IMR-90 (cell line): ENCODE measurements at regions not wholly inside any gene's neighbourhood (a gene's known extent, or its start where the extent isn't known, plus 50 kb on each side); places are given as distances from the start of the nearest gene placed in this dataset.

Experiments
- CEBPB ChIP-seq: IDR thresholded peaks from 2 replicates; pipeline ENCODE4 v1.6.1; 2012; ENCODE audit warnings: low read depth, low read length, improper control_type of control experiment
- MXI1 ChIP-seq: IDR thresholded peaks from 2 replicates; pipeline ENCODE4 v1.6.1; 2012; ENCODE audit warnings: low read depth, mild to moderate bottlenecking, low read length, moderate library complexity, borderline replicate concordance
- NFE2L2 ChIP-seq: fragments of 150-350 bp; IDR thresholded peaks from 2 replicates; pipeline ENCODE4 v1.6.1; 2016; ENCODE audit warnings: low read depth, mild to moderate bottlenecking, low read length
- POLR2A ChIP-seq: IDR thresholded peaks from 2 replicates; pipeline ENCODE4 v1.6.1; 2012; ENCODE audit warnings: mild to moderate bottlenecking, low read depth, low read length
- RAD21 ChIP-seq: IDR thresholded peaks from 2 replicates; pipeline ENCODE4 v1.6.1; 2012; ENCODE audit warnings: low read length, improper control_type of control experiment
- SMC3 ChIP-seq: fragments of 150-350 bp; IDR thresholded peaks from 2 replicates; pipeline ENCODE4 v1.6.1; 2016; ENCODE audit warnings: low read depth, mild to moderate bottlenecking, antibody characterized with exemption, low read length, moderate library complexity
- TF ChIP-seq, protein P1 (sequence below): conservative IDR thresholded peaks from 2 replicates; pipeline ENCODE4 v1.5.1; 2012; ENCODE audit warnings: mild to moderate bottlenecking, low read depth, low read length, improper control_type of control experiment
- TF ChIP-seq, protein P2 (sequence below): fragments of 150-350 bp; IDR thresholded peaks from 2 replicates; pipeline ENCODE4 v1.6.1; 2016; ENCODE audit warnings: low read depth, mild to moderate bottlenecking, low read length, moderate library complexity, borderline replicate concordance

DNA sequence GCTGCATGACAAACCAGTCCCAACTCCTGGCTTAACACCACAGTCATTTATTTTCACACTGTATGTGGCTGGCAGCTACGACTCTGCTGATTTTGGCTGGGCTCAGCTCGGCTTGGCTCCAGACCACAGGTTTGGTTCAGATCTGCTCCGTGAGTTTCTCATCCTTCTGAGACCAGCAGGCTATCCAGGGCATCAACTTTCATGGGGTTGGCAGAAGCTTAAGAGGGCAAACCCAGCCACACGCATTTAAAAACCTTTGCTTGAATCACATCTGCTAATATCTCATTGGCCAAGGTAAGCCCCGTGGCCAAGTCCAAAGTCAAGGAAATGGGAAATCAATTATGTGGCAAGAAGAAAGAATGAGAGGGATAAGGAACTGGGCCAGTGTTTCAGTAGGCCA, 574.2 kb downstream of the MATN1 start:
- TF ChIP-seq SMC3 (no peak), MXI1 (no peak), POLR2A (no peak), NFE2L2 (no peak), CEBPB (no peak), RAD21 (no peak)
- TF ChIP-seq, protein P1, sequence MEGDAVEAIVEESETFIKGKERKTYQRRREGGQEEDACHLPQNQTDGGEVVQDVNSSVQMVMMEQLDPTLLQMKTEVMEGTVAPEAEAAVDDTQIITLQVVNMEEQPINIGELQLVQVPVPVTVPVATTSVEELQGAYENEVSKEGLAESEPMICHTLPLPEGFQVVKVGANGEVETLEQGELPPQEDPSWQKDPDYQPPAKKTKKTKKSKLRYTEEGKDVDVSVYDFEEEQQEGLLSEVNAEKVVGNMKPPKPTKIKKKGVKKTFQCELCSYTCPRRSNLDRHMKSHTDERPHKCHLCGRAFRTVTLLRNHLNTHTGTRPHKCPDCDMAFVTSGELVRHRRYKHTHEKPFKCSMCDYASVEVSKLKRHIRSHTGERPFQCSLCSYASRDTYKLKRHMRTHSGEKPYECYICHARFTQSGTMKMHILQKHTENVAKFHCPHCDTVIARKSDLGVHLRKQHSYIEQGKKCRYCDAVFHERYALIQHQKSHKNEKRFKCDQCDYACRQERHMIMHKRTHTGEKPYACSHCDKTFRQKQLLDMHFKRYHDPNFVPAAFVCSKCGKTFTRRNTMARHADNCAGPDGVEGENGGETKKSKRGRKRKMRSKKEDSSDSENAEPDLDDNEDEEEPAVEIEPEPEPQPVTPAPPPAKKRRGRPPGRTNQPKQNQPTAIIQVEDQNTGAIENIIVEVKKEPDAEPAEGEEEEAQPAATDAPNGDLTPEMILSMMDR, result no peak
- TF ChIP-seq, protein P2, sequence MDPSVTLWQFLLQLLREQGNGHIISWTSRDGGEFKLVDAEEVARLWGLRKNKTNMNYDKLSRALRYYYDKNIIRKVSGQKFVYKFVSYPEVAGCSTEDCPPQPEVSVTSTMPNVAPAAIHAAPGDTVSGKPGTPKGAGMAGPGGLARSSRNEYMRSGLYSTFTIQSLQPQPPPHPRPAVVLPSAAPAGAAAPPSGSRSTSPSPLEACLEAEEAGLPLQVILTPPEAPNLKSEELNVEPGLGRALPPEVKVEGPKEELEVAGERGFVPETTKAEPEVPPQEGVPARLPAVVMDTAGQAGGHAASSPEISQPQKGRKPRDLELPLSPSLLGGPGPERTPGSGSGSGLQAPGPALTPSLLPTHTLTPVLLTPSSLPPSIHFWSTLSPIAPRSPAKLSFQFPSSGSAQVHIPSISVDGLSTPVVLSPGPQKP, result no peak
